ENCODE measurements at regions not wholly inside any gene's neighbourhood (a gene's known extent, or its start where the extent isn't known, plus 50 kb on each side); places are given as distances from the start of the nearest gene placed in this dataset.
A peak's percentile ranks its signal among the peaks of the same experiment; 100 is the strongest.

- no peak overlapping the region for H3K4me2 ChIP-seq (ENCODE audit: low read length)
- no peaks in the 10 kb centered on the region for H3K27me3 ChIP-seq (ENCODE audit: insufficient read depth, low read depth, low read length)
- no peak overlapping the region for H3K9ac ChIP-seq (ENCODE audit: low read length)
- H3K4me3 ChIP-seq (ENCODE audit: low read length): no peak overlapping the region
- H3K36me3 ChIP-seq (ENCODE audit: insufficient read depth, low read length): no peaks in the 10 kb centered on the region
- H3K9me2 ChIP-seq (ENCODE audit: insufficient read depth, low read length): no peaks in the 10 kb centered on the region
- no peaks in the 10 kb centered on the region for H3F3A ChIP-seq (ENCODE audit: insufficient read depth, low read length, poor library complexity, severe bottlenecking)
- no peak overlapping the region for H2AFZ ChIP-seq (ENCODE audit: low read depth, low read length)
- TF ChIP-seq TAF1 (IDR thresholded peaks at IDR 0.05; ENCODE audit: low read depth) (no peak), EP300 (conservative IDR thresholded peaks at IDR 0.05; ENCODE audit: poor library complexity, severe bottlenecking) (no peak), SMC3 (conservative IDR thresholded peaks at IDR 0.05; ENCODE audit: poor library complexity) (no peak), CTCF (IDR thresholded peaks at IDR 0.05; ENCODE audit: poor library complexity, severe bottlenecking) (no peak), REST (IDR thresholded peaks at IDR 0.05; ENCODE audit: borderline replicate concordance) (no peak), POLR2AphosphoS5 (IDR thresholded peaks at IDR 0.05) (no peak), RAD21 (conservative IDR thresholded peaks at IDR 0.05) (no peak), EZH2 (IDR thresholded peaks at IDR 0.05; ENCODE audit: borderline replicate concordance, insufficient read depth, low read length, poor library complexity, severe bottlenecking) (no peak), MXI1 (conservative IDR thresholded peaks at IDR 0.05; ENCODE audit: poor library complexity, severe bottlenecking) (no peak)
- H3K27ac ChIP-seq (ENCODE audit: low read length): no peak overlapping the region
- H3K9me3 ChIP-seq (ENCODE audit: low read length): no peaks in the 10 kb centered on the region
- H4K20me1 ChIP-seq (ENCODE audit: insufficient read depth): no peaks in the 10 kb centered on the region
- no peaks in the 10 kb centered on the region for H3K79me2 ChIP-seq (replicated peaks; ENCODE audit: insufficient read depth, low read length)
Measured at GRCh38 chr15:24835301-24835700, 119.5 kb upstream of the SNRPN start.

GRCh38 chr15:24848050-24848449 lies 106.7 kb upstream of the SNRPN start:
- TF ChIP-seq SMC3 (conservative IDR thresholded peaks at IDR 0.05; ENCODE audit: poor library complexity): no peak
- no peak for TF ChIP-seq CTCF (IDR thresholded peaks at IDR 0.05; ENCODE audit: poor library complexity, severe bottlenecking)
- no peak for TF ChIP-seq TAF1 (IDR thresholded peaks at IDR 0.05; ENCODE audit: low read depth)
- no peak for TF ChIP-seq REST (IDR thresholded peaks at IDR 0.05; ENCODE audit: borderline replicate concordance)
- no peak for TF ChIP-seq RAD21 (conservative IDR thresholded peaks at IDR 0.05)
- TF ChIP-seq EZH2 (IDR thresholded peaks at IDR 0.05; ENCODE audit: borderline replicate concordance, insufficient read depth, low read length, poor library complexity, severe bottlenecking): no peak
- TF ChIP-seq POLR2AphosphoS5 (IDR thresholded peaks at IDR 0.05): no peak
- TF ChIP-seq EP300 (conservative IDR thresholded peaks at IDR 0.05; ENCODE audit: poor library complexity, severe bottlenecking): no peak
- no peak for TF ChIP-seq MXI1 (conservative IDR thresholded peaks at IDR 0.05; ENCODE audit: poor library complexity, severe bottlenecking)
- H4K20me1 ChIP-seq (ENCODE audit: insufficient read depth): no peaks in the 10 kb centered on the region
- H3K4me3 ChIP-seq (ENCODE audit: low read length): peak overlapping the region; percentile 45
- no peak overlapping the region for H2AFZ ChIP-seq (ENCODE audit: low read depth, low read length)
- H3K9me3 ChIP-seq (ENCODE audit: low read length): no peaks in the 10 kb centered on the region
- H3K79me2 ChIP-seq (replicated peaks; ENCODE audit: insufficient read depth, low read length): no peaks in the 10 kb centered on the region
- H3F3A ChIP-seq (ENCODE audit: insufficient read depth, low read length, poor library complexity, severe bottlenecking): no peaks in the 10 kb centered on the region
- H3K4me2 ChIP-seq (ENCODE audit: low read length): no peak overlapping the region
- no peak overlapping the region for H3K27ac ChIP-seq (ENCODE audit: low read length)
- H3K9me2 ChIP-seq (ENCODE audit: insufficient read depth, low read length): no peaks in the 10 kb centered on the region
- no peaks in the 10 kb centered on the region for H3K36me3 ChIP-seq (ENCODE audit: insufficient read depth, low read length)
- H3K9ac ChIP-seq (ENCODE audit: low read length): no peak overlapping the region
- H3K27me3 ChIP-seq (ENCODE audit: insufficient read depth, low read depth, low read length): no peaks in the 10 kb centered on the region

Measured in neural cell (in vitro differentiated cells).